ENCODE measurements at regions not wholly inside any gene's neighbourhood (a gene's known extent, or its start where the extent isn't known, plus 50 kb on each side); places are given as distances from the start of the nearest gene placed in this dataset.

DNA sequence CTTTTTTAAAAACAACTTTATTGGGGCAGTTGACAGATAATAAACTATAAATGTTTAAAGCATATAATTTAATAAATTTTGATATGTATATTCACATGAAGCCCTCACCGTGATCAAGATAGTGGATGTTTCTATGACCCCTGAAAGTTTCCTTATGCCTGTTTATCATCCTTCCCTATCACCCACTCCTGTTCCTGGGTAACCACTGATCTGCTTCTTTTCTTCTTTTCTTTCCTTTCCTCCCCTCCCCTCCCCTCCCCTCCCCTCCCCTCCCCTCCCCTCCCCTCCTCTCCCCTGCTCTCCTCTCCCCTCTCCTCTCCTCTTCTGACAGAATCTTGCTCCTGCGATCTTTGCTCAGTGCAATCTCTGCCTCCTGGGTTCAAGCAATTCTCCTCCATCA is 193.7 kb upstream of the CDH13 start:
- no TSS peak for BruUV-seq (replicated peaks)
- no peak for DNase-seq (ENCODE audit: low spot score)
- no peak for FAIRE-seq
- no peaks in the 10 kb centered on the region for H3K36me3 ChIP-seq (replicated peaks in 1 of 2; ENCODE audit: control insufficient read depth in 1 of 2, insufficient read depth in 2 of 2, low read length in 2 of 2)
- H3K4me3 ChIP-seq (replicated peaks in 1 of 3; ENCODE audit: insufficient read depth in 1 of 3, low read depth in 2 of 3, low read length in 3 of 3), result no peak overlapping the region
- H3K9me3 ChIP-seq (ENCODE audit: low read length), result no peaks in the 10 kb centered on the region
- in situ Hi-C loops (cut with HindIII; ENCODE audit: extremely low pct_ligation_motif_present, low pct_unique_long_range_greater_than_20kb) (no loop called here), intact Hi-C loops (cut with micrococcal nuclease; ENCODE audit: unreplicated experiment) (no loop called here)
- no peak overlapping the region for H3K9ac ChIP-seq (ENCODE audit: insufficient read depth, low read depth, low read length)
- POLR2A ChIA-PET, result no interaction called here
- WGBS (ENCODE audit: low lambda C conversion rate), result 3% methylated on average over 2 of the region's 2 CpGs
- CTCF ChIA-PET (ENCODE audit: low intra/inter-chr PET ratio, low total read pairs), result no interaction called here
- no peak overlapping the region for H2AFZ ChIP-seq (ENCODE audit: low read length)
- no peak overlapping the region for H3K27ac ChIP-seq (ENCODE audit: extremely low read length, insufficient read depth, low read length)
- peaks cover 0 to 8% of the 10 kb centered on the region in 2 experiments; a peak in 2 of 5 replicates for H3K27me3 ChIP-seq (ENCODE audit: control insufficient read depth in 1 of 2, insufficient read depth in 2 of 2, low read length in 2 of 2)
- H4K20me1 ChIP-seq (ENCODE audit: insufficient read depth, low read length), result no peaks in the 10 kb centered on the region
- TF ChIP-seq, protein P1, sequence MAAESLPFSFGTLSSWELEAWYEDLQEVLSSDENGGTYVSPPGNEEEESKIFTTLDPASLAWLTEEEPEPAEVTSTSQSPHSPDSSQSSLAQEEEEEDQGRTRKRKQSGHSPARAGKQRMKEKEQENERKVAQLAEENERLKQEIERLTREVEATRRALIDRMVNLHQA (CRISPR knock-in tag; IDR thresholded peaks at IDR 0.05), result no peak
- TF ChIP-seq PCBP1 (IDR thresholded peaks at IDR 0.05; ENCODE audit: borderline replicate concordance, low read depth, low read length) (0 out of 2 replicates have a peak, but pooled peaks have one; percentile 87), NAIF1 (CRISPR knock-in tag; IDR thresholded peaks at IDR 0.05; ENCODE audit: borderline replicate concordance) (no peak), KDM3A (CRISPR knock-in tag; IDR thresholded peaks at IDR 0.05; ENCODE audit: low read depth) (no peak), HNRNPK (IDR thresholded peaks at IDR 0.05; ENCODE audit: low read depth, low read length, poor library complexity, severe bottlenecking) (peak; percentile 97), HMGXB4 (CRISPR knock-in tag; IDR thresholded peaks at IDR 0.05; ENCODE audit: borderline replicate concordance in 1 of 2, low read depth in 1 of 2) (no peak), NFIC (IDR thresholded peaks at IDR 0.05; ENCODE audit: low read length) (no peak), CBX5 (CRISPR knock-in tag; IDR thresholded peaks at IDR 0.05; ENCODE audit: borderline replicate concordance) (no peak), HDAC2 (CRISPR knock-in tag; IDR thresholded peaks at IDR 0.05) (no peak), UBTF (CRISPR knock-in tag; IDR thresholded peaks at IDR 0.05) (no peak), BRCA1 (CRISPR knock-in tag; IDR thresholded peaks at IDR 0.05) (no peak), TSC22D2 (CRISPR knock-in tag; IDR thresholded peaks at IDR 0.05; ENCODE audit: borderline replicate concordance) (no peak)
- TF ChIP-seq, protein P2, sequence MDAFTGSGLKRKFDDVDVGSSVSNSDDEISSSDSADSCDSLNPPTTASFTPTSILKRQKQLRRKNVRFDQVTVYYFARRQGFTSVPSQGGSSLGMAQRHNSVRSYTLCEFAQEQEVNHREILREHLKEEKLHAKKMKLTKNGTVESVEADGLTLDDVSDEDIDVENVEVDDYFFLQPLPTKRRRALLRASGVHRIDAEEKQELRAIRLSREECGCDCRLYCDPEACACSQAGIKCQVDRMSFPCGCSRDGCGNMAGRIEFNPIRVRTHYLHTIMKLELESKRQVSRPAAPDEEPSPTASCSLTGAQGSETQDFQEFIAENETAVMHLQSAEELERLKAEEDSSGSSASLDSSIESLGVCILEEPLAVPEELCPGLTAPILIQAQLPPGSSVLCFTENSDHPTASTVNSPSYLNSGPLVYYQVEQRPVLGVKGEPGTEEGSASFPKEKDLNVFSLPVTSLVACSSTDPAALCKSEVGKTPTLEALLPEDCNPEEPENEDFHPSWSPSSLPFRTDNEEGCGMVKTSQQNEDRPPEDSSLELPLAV (CRISPR knock-in tag; conservative IDR thresholded peaks at IDR 0.05; ENCODE audit: low read depth), result no peak
- TF ChIP-seq, protein P3, sequence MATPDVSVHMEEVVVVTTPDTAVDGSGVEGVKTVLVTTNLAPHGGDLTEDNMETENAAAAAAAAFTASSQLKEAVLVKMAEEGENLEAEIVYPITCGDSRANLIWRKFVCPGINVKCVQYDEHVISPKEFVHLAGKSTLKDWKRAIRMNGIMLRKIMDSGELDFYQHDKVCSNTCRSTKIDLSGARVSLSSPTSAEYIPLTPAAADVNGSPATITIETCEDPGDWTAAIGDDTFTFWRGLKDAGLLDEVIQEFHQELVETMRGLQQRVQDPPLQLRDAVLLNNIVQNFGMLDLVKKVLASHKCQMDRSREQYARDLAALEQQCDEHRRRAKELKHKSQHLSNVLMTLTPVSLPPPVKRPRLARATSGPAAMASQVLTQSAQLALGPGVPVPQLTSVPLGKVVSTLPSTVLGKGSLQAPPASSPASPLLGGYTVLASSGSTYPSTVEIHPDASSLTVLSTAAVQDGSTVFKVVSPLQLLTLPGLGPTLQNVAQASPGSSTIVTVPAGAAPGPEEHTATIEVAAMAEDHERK (CRISPR knock-in tag; IDR thresholded peaks at IDR 0.05; ENCODE audit: low read depth), result no peak
- no peaks in the 10 kb centered on the region for H3K4me1 ChIP-seq (ENCODE audit: insufficient read depth, low read length)
- no peak for ATAC-seq
- no peaks in the 10 kb centered on the region for H3K79me2 ChIP-seq (ENCODE audit: insufficient read depth, low read length)
- H3K4me2 ChIP-seq (ENCODE audit: low read depth, low read length), result no peak overlapping the region
